BJ (cell line): ENCODE measurements at regions not wholly inside any gene's neighbourhood (a gene's known extent, or its start where the extent isn't known, plus 50 kb on each side); places are given as distances from the start of the nearest gene placed in this dataset.

Source experiments
- CTCF ChIA-PET: fragments of 350-600 bp; formaldehyde crosslinking; extraction: SDS; loops from one replicate; lab custom pipeline; 2021; ENCODE audit warnings: antibody characterized with exemption, inconsistent platforms; lab: Yijun Ruan, JAX
- POLR2A ChIA-PET: fragments of 300-600 bp; sonication (Branson Sonifier 250); formaldehyde crosslinking; extraction: SDS; loops from one replicate; lab custom pipeline; 2021; ENCODE audit warnings: antibody characterized with exemption; lab: Charles Lee
- DNase-seq: peaks from one replicate; pipeline ENCODE4 v3.0.0-alpha.2; 2011; ENCODE audit warnings: low read depth
- H3K27me3 ChIP-seq: 2 replicates; pipeline ENCODE4 v1.6.0; 2011; ENCODE audit warnings: low read length; ENCODE audit not compliant: control insufficient read depth, insufficient read depth
- H3K36me3 ChIP-seq: 2 replicates; pipeline ENCODE4 v1.5.1; 2011; ENCODE audit warnings: low read length; ENCODE audit not compliant: control insufficient read depth, insufficient read depth
- H3K4me3 ChIP-seq: 2 replicates; pipeline ENCODE4 v1.5.1; 2011; ENCODE audit warnings: low read depth, mild to moderate bottlenecking, control low read depth, low read length
- TF ChIP-seq, protein P1 (sequence below): IDR thresholded peaks from 2 replicates; pipeline ENCODE4 v1.5.1; 2011; ENCODE audit warnings: low read depth, mild to moderate bottlenecking, control low read depth, inconsistent platforms, low read length, moderate library complexity; ENCODE audit not compliant: insufficient read depth

DNA sequence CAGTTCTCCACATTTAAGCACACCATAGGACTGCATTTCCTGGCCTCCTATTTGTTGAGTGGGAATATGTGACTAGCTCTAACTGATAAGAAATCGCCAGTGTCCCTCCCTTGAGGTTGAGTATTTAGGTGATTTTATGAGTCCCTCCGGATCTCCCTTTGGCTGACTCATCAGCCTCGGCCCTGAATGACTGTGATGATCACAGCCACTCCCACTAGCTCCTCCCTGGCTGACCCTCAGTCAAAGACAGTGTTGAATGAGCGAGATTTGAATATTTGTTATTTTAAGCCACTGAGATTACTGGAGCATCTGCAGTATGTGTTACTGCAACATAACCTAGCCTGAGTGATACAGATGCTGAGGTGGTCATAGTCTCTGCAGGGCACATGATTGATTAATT lies 515.3 kb downstream of the EPHB1 start:
- no peaks in the 10 kb centered on the region for H3K27me3 ChIP-seq
- no peak overlapping the region for H3K4me3 ChIP-seq
- H3K36me3 ChIP-seq, result no peaks in the 10 kb centered on the region
- TF ChIP-seq, protein P1, sequence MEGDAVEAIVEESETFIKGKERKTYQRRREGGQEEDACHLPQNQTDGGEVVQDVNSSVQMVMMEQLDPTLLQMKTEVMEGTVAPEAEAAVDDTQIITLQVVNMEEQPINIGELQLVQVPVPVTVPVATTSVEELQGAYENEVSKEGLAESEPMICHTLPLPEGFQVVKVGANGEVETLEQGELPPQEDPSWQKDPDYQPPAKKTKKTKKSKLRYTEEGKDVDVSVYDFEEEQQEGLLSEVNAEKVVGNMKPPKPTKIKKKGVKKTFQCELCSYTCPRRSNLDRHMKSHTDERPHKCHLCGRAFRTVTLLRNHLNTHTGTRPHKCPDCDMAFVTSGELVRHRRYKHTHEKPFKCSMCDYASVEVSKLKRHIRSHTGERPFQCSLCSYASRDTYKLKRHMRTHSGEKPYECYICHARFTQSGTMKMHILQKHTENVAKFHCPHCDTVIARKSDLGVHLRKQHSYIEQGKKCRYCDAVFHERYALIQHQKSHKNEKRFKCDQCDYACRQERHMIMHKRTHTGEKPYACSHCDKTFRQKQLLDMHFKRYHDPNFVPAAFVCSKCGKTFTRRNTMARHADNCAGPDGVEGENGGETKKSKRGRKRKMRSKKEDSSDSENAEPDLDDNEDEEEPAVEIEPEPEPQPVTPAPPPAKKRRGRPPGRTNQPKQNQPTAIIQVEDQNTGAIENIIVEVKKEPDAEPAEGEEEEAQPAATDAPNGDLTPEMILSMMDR, result no peak
- DNase-seq, result no peak
- ChIA-PET POLR2A (no interaction called here), CTCF (no interaction called here)

DNA sequence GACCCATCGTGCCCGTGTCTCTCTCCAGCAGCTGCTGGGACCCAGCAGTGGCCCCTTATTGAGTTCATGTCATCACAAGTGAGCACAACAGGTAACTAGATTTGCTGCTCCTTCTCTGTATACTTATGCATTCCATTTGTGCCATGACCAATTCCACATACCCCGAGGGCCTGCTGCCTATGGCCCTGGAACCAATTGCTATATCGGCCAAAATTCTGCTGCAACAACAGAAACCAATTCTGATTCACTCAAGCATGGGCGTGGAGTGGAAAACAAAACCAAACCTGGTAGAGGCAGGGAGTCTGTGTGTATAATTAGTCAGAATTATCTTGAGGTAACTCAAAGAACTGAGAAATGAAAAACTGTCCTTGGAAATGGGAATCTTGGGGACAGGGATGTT lies 516.6 kb downstream of the EPHB1 start:
- H3K27me3 ChIP-seq, result no peaks in the 10 kb centered on the region
- TF ChIP-seq, protein P1, result no peak
- H3K4me3 ChIP-seq, result no peak overlapping the region
- ChIA-PET POLR2A (no interaction called here), CTCF (no interaction called here)
- no peak for DNase-seq
- H3K36me3 ChIP-seq, result no peaks in the 10 kb centered on the region

DNA sequence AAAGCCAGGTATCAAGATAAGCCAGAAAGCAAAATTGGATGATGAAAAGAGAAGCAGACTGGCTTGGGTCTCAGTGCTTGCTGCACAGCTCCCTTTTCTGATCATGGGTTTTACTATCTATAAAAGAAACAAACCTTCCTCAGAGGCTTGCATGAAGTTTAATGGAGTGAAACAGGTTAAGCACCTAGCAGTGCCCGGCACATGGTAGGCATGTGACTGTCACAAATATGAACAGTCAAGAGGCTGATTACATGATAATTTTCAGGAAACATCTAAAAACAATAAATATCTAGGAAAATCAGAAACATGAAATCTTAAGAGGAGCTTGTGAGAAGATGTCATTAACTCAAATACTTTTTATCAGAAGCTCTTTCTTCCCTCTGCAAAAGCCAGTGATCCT lies 519.2 kb downstream of the EPHB1 start:
- Histone ChIP-seq H3K27me3 (no peaks in the 10 kb centered on the region), H3K4me3 (no peak overlapping the region), H3K36me3 (no peaks in the 10 kb centered on the region)
- ChIA-PET CTCF (no interaction called here), POLR2A (no interaction called here)
- TF ChIP-seq, protein P1, result no peak
- no peak for DNase-seq

DNA sequence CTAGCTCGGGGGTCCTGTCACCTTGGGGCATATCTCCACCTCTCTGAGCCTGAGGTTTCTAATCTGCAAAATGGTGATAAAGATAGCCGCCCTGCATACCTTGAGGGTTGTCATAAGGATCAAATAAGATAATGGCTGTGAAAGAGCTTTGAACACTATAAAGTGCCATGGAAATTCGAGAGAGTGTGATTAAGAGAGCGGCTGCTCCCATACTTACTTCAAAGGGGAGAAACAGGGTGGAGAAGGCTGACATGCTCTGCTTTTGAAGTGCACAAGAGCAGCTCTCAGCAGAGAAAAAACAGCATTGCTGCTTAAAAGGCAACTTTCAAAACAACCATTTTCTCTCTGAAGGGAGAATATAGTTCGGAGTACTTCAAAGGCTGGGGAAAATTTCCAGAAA lies 529.2 kb downstream of the EPHB1 start:
- Histone ChIP-seq H3K36me3 (no peaks in the 10 kb centered on the region), H3K27me3 (no peaks in the 10 kb centered on the region), H3K4me3 (no peak overlapping the region)
- TF ChIP-seq, protein P1, result no peak
- ChIA-PET POLR2A (no interaction called here), CTCF (interaction anchor here (1.1 kb wide), 1 partner anchor 27 kb away, joined by 3 read pairs; no protein-coding TSS in a partner anchor)
- no peak for DNase-seq

DNA sequence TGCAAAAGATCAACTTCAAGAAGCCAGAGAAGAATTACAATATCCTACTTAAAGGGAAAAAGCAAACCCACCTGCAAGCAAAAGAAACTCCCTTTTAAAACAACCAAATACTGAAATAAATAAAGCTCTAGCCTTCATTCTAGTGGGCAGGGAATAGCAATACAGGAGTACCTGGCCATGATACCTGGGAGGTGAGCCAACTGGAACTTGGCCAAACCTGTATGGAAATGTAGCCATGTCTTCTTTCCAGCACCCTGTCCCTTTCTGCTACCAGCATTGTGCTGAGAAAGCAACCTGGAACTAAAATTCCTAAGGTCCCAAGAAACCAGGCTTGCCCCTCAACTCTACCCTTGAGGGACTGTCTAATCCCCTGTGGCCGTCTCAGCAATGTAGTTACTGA lies 530.0 kb downstream of the EPHB1 start:
- POLR2A ChIA-PET, result no interaction called here
- H3K36me3 ChIP-seq, result no peaks in the 10 kb centered on the region
- H3K4me3 ChIP-seq, result no peak overlapping the region
- TF ChIP-seq, protein P1, result no peak
- no peaks in the 10 kb centered on the region for H3K27me3 ChIP-seq
- CTCF ChIA-PET, result no interaction called here
- no peak for DNase-seq
